Fibroblast of skin of back (primary cell): ENCODE measurements at regions not wholly inside any gene's neighbourhood (a gene's known extent, or its start where the extent isn't known, plus 50 kb on each side); places are given as distances from the start of the nearest gene placed in this dataset.
"Not testable (repeated sequence)": the region's sequence is repeated elsewhere in the genome, so short reads cannot be mapped to it uniquely, and the experiment has no call there.

Source experiments
- DNase-seq: peaks from one replicate; pipeline ENCODE4 v3.0.0-alpha.2; 2013

- DNase-seq: no peak
Measured at GRCh38 chr6:150456466-150456865, 87.7 kb downstream of the IYD start.

- DNase-seq: no peak
Measured at GRCh38 chr6:150456902-150457643, 88.3 kb downstream of the IYD start.

- no peak for DNase-seq
Measured at GRCh38 chr6:150458579-150458978, 89.8 kb downstream of the IYD start.

- no peak for DNase-seq
Measured at GRCh38 chr6:150463852-150464251, 95.0 kb downstream of the IYD start.

- no peak for DNase-seq
Measured at GRCh38 chr6:150464966-150465365, 96.2 kb downstream of the IYD start.

GRCh38 chr6:150465610-150466009 is 96.8 kb downstream of the IYD start:
- DNase-seq: no peak

- DNase-seq: peak; percentile 14
Measured at GRCh38 chr6:150466196-150466595, 97.4 kb downstream of the IYD start.

GRCh38 chr6:150470131-150470530 is 101.3 kb downstream of the IYD start:
- no peak for DNase-seq

GRCh38 chr6:150470960-150471665 is 102.3 kb downstream of the IYD start:
- no peak for DNase-seq

- DNase-seq: no peak
Measured at GRCh38 chr6:150478656-150479545, 110.1 kb downstream of the IYD start.

GRCh38 chr6:150482883-150483409 is 114.1 kb downstream of the IYD start:
- DNase-seq: no peak

- DNase-seq: no peak
Measured at GRCh38 chr6:150485161-150485958, 114.3 kb upstream of the PLEKHG1 start.

GRCh38 chr6:150486048-150486447 is 113.6 kb upstream of the PLEKHG1 start:
- peak; percentile 78 for DNase-seq

- DNase-seq: no peak
Measured at GRCh38 chr6:150490586-150490985, 109.1 kb upstream of the PLEKHG1 start.

- peak; percentile 21 for DNase-seq
Measured at GRCh38 chr6:150491131-150491810, 108.4 kb upstream of the PLEKHG1 start.

- DNase-seq: no peak
Measured at GRCh38 chr6:150491811-150492172, 107.9 kb upstream of the PLEKHG1 start.

- DNase-seq: no peak
Measured at GRCh38 chr6:150492507-150492906, 107.2 kb upstream of the PLEKHG1 start.

- peak; percentile 15 for DNase-seq
Measured at GRCh38 chr6:150492941-150493340, 106.7 kb upstream of the PLEKHG1 start.

GRCh38 chr6:150493552-150493951 is 106.1 kb upstream of the PLEKHG1 start:
- DNase-seq: not testable (repeated sequence)

GRCh38 chr6:150494241-150494640 is 105.4 kb upstream of the PLEKHG1 start:
- DNase-seq: no peak

- DNase-seq: no peak
Measured at GRCh38 chr6:150495126-150495525, 104.6 kb upstream of the PLEKHG1 start.
